SIG-M5 treated with dmso at 0.1 percent for 504 hours (cell line): ENCODE measurements at regions not wholly inside any gene's neighbourhood (a gene's known extent, or its start where the extent isn't known, plus 50 kb on each side); places are given as distances from the start of the nearest gene placed in this dataset.

ENCODE experiments used
- DNase-seq: peaks from one replicate; lab custom pipeline; 2025; ENCODE audit not compliant: unreplicated experiment; lab: John Stamatoyannopoulos, UW

DNA sequence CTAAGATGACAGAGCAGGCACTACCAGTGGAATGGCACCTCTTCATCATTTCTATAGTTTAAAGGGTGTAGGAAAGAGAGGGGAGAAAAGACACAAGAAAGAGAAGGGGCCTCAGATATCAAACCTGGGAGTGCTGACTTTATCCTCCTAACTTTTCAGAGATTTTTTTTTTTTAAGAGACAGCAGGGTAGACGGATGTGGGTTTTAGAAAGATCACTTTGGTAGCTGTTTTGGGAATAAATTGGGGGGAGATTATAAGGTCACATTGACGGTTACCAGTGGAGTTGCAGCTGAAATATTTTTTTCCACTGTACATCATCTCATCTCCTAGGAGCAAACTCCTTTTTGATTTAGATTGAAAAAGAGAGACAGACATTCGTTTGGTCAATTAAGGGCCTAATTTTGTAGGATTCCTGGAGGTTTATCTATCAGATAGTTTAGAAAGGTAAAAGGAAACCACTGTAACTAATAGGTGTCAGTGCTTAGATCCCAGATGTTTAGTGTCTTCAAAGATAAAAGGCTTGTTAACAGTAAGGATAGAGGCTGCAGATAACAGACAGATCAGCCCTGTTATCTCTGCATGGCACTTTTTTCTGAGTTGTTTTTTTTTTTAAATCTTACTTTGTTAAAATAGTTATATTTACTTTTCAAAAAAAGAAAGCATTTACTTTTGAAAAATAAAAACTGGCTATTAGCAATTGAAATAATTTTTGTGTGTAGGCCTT, 1057.0 kb downstream of the IGSF11 start:
- no peak for DNase-seq

DNA sequence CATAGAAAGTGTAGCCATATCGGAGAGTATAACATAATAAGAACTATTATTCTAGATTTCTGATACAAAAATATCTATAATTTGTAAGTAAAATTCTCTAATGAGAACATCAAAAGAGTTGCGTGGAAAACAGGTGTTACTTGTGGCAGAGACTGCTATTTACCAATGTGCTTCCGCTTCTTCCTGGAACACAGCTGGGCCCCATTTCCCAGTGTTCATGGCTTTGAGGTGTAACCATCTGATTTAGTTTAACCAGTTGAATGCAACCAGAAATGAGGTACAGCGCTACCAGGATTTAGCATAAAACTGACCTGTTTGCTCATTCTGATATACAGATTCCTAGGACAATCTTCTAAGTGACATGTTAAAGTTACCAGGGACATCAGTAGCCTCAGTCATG, 1055.2 kb downstream of the IGSF11 start:
- DNase-seq = no peak

DNA sequence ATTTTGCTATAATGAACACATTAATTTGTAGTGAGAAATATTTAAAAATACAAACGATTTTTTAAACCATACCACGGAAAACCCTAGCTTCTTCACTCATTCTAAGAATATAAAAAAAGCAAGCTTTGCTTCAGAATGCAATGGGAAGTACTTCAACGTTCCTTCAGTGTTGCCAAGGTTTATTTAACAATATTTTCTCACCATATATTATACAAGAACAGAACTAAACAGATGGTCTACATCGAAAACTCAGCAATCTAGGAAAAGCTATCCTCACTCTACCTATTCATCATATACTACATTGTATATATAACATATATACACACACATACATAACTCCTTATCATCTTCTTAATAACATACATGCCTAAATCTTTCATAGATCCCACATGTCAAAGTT, 1047.4 kb downstream of the IGSF11 start:
- no peak for DNase-seq

DNA sequence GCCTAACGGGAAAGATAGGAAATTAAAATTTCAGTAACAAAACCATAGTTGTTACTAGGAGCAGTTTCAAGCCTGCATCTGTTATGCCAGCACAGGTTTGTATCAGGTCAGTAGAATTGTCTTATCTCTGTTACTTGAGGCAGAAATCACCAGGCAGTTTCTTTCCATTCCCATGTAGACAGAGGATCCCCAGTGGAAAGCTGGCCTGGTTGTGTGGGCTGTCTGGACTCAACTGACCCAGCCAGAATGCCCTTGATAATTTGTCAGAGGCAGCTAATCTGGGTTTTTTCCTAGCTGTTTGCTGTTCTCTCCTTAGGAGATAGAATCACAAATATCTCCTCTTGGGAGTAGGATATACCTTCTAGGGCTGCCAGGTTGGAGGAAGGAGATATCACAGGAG, 1044.7 kb downstream of the IGSF11 start:
- no peak for DNase-seq

DNA sequence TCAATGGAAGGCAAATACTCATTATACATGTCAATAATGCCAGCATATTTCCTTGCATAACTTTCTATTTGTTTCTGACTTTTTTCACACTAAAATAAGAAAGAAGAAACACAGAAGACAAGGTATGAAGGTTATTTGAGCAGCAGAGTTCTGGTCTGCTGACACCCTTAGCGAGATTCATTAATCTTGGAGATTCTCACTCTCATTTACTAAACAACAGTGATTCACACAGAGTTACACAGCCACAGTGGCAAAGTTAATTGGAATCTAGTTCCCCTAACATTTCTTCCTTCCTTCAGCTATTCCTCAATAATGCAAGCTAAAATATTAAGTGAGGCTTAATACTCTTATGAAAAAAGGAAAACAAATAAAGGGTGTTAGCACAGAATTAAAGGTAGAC, 1044.0 kb downstream of the IGSF11 start:
- no peak for DNase-seq

DNA sequence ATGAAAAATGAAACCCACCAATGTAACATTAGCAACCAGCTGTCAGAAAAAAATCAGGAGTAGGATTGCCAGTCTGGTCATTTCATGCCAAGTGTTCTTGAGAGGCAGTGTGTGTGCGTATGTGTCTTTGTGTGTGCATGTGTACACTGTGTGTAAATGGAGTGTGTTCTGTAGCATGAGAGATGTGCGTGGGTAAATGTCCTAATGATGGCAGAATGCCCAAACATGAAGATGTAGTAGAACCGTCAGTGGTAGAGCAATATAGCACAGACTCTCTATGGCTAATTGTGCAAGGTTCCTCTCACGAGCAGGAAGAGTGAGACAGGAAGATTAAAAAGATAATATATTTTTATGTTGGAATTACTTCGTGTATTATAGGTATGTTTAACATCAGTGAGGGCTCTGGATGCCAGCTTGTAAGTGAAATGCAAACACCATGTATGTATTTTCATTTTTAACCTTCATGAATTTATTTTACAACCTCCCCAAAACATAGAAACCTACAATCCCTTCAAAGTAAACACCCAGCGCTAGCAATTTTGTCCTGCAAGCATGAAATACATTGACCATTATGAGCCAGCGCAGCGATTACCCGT, 1038.7 kb downstream of the IGSF11 start:
- no peak for DNase-seq

DNA sequence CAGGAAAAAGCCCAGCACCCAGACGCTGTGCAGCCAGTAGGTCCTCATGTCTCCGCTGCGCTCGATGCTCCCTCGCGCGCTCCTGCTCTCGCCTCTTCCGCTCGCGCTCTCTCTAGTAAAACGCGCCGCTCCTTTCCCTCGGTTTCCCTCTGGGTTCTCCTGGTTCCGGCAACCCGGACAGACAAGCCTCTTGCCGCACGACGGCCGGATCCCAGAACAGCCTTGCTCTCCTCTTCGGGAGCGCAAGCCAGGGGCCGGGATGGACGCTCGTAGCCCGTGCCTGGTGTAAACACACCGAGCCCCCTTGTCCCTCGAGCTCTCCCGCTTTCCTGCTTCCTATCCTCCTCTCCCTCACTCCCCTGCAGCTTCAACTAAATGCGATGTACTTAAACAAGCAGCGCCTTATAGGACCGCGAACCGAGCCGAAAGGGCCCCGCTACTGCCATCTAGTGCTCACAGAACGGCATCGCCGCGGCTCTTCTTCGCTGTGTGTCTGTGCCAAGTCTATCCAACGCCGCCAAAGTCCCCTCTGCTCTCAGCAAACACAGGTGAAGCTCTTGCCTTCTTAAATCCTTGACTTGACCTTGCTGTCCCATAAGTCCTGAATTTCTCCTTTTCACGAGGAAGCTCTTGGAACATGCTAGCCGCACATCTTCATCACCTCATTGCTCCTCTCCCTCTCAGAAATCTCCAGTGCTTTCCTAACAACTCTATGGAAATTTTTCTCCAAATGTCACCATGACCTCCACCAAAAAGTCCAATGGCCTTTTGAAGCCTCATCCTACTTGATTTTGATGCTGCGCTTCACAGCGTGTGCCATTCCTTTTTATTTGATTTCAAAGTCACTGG, 1037.2 kb downstream of the IGSF11 start:
- peak; percentile 68 for DNase-seq

DNA sequence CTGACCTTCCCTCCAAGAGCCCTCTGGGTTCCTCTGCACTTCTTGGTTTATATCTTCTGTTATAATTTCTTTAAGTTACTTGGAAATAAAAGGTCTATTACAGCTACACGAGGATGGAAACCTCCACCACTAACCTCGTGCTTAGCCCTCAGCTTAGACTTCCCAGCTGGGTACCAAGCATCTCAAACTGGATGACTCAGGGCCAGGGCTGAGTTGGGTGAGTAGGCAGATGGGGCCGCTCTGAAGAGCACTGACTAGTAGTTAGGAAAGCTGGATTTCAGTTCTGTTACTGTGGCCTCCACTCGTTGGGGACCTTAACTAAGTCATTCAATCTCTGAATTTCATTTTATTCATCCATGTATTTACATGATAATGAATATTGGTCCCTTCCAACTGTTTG, 1036.6 kb downstream of the IGSF11 start:
- no peak for DNase-seq

DNA sequence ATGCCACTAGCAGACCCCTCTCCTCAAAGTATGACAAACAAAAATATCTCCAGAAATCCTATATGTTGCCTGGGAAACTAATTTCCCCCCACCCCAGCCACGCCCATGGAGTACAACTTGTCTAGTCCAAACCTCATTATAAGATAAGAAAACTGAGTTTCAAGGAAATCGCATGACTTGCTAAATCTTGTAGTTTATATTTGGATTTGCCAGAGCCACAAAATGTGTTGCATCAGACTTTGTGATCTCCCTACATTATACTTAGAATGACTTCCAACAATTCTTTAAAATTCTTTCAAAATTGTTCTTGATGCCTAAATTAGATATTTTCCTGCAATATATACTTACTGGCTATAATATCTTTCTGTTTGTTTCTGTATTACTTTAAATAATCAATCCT, 1034.4 kb downstream of the IGSF11 start:
- no peak for DNase-seq

DNA sequence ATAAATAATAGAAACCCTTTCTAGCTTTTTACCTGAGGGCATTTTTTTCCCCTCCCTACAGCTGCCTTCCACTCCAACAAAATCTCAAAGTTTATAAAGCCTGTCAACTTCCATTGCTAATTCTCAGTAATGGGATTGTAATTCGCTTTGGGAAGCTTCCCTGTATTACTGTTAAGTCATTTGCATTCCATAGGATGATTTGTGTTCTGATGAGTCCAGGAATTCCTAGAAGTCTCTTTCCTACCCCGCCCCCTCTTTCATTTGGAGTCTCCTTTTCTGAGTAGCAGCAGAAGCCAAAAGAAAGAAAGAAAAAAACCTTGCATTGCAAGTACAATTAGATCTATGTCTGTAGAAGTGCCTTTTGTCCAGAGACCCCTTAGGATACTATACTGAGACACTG, 1033.3 kb downstream of the IGSF11 start:
- no peak for DNase-seq

DNA sequence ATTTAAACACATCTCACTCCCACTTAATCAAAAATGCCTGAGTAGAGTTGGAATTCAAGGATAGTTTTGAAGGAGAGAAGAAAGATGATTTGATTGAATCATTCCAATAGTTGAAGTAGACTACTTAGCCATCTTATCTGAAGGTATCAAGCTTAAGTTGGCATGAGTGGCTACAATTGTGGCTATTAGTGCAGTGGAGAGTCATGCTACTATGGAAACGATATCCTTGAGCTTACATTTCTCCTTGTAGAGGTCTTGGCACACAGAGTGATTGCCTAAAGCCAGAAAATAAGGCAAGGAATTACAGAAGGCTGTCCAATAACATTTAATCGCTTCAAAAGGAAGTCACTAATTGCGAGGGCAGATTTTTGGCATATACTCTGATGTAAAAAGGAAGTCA, 1022.7 kb downstream of the IGSF11 start:
- DNase-seq = no peak

DNA sequence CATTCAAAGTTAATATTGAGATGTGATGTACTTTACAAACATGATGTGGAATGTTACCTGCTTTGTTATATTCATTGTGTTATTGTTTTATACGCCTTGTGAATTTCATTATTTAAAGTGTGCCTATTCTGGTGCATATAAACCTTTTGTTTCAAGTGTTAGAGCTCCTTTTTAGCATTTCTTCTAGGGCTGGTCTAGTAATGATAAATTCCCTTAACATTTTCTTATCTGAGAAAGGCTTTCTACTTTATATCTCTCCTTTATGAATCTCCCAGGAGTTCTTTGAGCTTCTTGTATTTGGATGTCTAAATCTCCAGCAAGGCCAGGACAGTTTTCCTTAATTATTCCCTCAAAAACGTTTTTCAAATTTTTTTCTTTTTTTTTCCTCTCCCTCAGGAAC, 1005.6 kb downstream of the IGSF11 start:
- DNase-seq = no peak

DNA sequence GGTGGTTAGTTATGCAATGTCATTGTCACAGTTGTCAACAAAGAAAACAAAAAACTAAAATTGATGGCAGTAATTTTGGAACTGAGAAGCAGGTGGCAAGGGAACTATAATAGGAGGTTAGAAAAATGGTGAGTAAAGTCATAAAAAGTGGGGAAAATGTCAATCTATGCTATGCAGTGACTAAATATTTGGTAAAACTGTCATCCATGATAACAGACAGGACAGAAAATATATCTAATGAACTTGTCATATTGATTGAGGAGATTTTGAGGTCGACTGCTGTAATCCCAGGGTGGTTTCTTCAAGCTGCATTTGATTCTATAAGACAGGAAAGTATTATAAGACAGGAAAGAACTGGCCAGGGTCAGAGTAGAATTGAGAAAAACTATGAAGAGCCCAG, 998.4 kb downstream of the IGSF11 start:
- no peak for DNase-seq

DNA sequence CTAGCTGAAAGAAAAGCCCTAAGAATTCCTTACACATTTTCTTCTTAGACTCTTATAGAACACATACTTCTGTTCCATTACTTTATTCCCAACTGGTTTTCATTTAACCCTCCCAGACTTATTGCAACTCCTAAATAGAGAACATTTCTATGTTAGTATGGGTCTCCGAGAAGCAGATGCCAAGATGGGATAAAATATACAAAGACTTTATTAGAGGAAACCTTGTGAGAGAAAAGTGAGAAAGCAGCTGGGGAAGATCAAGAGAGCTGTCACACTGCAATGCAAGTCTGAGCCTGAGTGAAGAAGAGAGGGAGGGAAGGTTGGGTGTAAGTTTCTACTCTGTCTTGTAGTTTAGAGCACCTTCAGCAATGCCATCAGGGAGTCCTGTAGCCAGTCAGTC, 979.3 kb downstream of the IGSF11 start:
- no peak for DNase-seq

DNA sequence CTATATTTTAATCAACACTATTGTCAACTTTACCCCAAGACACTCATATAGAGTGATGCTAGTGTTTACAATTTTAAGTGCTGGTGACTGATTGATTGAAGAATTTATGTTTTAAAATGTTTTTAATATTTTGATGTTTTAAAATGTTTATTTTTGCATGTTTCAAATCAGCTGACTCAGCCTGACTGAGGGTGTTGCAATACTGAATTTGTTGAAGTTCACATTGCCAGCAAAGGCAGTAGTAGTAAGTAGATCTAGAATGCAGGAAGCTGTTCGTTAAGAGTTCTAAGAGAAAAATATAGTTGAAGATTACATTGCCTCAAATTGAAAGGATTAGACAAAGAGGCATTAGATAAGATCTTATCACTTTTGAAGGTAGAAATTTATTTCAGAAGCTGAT, 977.6 kb downstream of the IGSF11 start:
- no peak for DNase-seq

DNA sequence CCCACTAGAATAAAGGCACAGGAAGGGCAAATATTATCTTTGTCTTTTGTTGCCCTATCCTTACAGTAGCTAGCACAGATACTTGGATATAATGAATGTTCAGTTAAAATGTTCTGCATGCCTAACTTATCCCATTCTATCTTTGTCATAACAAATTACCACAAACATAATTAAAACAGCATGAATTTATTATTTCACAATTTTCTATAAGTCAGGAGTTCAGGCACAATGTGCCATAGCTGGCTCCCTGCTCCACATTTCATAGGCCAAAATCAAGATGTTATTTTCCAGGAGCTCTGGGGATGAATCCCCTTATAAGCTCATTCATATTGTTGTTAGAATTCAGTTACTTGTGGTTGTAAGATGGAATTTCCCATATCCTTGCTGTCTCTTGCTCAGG, 975.5 kb downstream of the IGSF11 start:
- DNase-seq = no peak

DNA sequence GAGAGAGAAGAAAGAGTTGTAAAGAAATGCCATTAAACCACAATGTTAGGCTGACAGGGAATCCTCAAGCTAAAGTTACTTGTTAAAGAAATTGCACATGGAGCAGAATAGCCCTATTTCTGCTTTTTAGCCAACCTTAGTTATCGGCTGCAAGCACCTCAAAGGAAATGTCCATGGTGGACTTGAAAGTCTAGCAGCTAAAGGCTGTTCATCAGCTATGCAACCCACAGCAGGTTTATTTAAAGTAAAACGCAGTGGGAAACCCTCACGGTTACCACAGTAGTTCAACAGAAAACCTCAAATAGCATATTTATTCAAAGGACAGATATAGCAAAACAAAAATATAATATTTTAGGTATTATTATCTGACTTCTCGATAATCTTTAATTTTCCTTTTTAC, 967.2 kb downstream of the IGSF11 start:
- DNase-seq = no peak

DNA sequence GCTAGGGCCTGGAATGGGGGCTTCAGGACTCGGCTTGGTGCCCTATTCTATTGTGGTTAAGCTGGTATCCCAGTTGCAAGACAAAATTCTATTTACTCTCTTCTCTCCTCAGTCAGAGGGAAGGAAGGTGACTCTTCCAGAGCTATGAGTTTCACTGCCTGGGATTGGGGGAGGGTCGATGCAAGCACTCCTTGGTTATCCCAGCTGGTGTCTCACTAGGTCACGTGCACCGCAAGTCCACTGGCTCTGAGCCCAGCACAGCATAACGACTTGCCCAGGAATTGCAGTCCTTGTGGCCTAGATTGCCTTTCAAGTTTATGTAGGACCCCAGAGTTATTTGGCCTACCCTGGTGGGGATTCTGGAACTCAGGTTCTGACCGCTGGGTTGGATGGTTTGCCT, 958.8 kb downstream of the IGSF11 start:
- no peak for DNase-seq

DNA sequence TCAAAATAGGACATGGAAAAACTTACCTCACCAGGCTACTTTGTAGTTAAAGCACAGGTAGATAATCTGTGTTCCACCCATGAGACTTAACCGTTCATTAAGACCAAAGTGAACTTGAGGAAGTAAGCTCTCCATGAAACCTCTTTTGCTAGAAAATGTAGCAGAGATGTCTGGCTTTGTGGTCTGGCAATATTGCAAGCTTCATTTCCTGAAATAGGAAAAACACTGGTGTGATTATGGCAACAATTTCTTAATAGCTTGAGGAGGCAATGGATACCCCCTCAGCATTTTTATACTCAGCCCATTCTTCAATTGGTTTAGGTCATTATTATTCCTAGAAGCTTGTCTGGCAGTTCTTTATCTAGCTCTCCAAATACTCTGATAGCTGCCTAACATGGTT, 957.3 kb downstream of the IGSF11 start:
- DNase-seq = no peak

DNA sequence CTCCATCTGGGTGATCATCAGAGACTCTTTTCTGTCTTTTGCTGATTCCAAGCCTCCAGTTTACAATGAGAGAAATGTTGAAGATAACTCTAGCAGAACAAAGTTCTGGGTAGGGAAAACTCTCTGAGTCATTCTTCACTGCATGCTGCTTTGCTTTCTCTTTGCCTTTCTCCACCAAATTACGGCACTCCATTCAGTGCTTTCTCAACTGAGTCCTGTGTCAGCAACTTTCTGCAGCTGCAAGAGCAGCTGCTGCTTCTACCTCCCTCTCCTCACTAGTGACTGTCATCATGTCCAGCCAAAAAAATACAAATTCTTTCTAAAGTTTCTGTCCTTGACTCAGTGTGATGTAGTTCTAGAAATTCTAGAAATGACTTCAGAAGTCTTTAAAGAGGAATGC, 953.8 kb downstream of the IGSF11 start:
- DNase-seq = no peak

DNA sequence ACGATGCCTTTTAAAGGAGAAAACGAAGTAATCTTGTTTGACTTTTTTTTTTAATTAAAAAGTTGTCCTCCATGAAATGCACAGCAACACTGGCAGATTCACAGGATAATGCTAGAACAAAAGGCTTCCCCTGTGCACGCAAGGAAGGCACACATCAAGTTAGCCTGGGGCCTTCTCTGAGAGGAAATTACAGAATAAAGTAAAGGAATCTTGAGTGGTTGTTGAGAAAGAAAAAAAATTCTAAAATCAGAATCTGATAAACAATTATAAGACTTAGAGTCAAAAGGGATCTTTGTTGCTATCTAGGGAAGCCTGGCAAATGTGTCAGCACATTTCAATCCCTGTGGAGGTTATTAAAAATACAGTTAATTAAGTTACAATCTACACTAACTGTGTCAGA, 946.0 kb downstream of the IGSF11 start:
- no peak for DNase-seq

DNA sequence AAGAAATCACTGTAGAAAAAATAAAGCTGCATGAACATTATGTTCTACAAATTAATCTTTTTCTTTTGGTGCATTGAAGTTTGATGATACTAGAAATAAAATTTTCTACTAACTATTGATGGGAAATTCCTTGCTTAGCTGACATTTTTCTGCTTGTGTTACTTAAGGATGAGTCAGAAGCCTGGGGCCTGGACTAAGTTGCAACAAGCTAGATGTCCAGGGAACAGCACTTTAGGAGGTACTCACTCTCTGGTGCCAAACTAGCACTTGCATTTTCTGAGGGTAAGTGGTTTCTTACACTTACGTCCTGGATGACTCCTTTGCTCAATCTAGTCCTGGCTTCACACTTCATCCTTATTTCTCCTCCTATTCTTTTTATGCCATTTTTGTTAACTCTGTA, 945.1 kb downstream of the IGSF11 start:
- DNase-seq = no peak
